Hypothalamus (tissue), 51 donors: ENCODE measurements at regions not wholly inside any gene's neighbourhood (a gene's known extent, or its start where the extent isn't known, plus 50 kb on each side); places are given as distances from the start of the nearest gene placed in this dataset.

ENCODE experiments used
- DNase-seq, 51 donors: peaks; one replicate each; lab custom pipeline; 2025; lab: John Stamatoyannopoulos, UW

DNA sequence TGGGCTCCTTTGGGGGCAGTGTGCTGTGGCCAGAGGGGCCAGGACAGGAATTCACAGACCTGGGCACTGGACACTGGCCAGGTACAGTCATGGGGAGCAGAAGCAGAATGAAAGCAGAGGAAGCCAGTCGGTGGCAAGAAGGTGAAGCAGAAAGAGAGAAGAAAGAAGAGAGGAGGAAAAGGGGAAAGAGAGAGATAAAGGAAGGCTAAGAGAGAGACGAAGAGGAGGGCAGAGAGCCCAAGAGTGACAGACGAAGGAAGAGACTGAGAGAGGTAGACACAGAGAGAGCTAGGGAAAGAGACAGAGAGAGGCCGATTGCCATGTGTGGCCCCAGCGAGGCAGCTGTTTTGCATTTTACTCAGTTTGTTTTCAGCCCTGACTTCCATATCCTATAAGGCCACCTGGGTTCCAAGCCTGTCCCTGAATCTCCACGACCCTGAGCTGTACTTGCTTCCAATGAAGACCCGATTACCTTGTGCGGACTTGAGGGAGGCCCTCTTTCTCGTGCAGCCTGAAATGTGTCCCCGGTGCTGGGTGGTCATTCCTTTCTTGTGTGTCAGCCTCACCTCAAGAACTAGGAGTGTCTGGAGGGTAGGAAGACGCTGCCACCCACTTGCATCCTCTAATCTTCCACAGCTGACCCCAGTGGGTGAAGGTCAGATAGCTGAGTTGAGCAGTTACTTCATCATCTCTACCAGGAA lies 73.9 kb downstream of the LSM3 start:
- no peak for DNase-seq

DNA sequence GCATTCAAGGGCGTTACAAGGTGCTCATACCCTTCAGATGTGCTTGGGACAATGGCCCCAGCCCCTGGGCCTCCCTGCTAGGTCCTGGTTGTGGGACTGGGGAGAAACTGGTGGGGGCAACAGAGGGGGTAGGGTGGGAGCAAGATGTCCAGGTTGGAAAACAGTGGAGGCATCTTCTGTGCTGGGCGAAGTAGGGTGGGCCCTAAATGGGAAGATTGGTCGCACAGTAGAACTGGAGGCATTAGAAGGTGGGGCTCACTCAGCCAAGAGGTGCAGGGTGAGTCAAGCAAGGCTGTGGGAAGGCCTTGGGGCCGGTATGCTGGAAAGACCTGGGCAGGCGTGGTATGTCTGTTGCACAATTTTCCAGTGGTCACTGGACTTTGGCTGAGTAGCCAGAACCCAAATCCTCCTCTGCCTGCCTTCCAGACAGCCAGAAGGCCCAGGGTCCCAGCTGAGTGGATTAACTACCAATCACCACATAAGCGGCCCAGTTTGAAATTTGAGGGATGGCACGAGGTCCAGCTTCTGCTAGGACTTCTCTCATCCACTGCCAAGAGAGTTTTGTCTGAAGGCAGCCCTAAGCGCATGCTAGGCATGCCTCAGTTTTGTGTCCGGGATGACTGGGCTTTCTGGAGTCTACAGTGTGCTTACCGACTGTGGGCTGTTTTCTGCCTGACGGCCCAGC lies 74.5 kb downstream of the LSM3 start:
- no peak for DNase-seq

DNA sequence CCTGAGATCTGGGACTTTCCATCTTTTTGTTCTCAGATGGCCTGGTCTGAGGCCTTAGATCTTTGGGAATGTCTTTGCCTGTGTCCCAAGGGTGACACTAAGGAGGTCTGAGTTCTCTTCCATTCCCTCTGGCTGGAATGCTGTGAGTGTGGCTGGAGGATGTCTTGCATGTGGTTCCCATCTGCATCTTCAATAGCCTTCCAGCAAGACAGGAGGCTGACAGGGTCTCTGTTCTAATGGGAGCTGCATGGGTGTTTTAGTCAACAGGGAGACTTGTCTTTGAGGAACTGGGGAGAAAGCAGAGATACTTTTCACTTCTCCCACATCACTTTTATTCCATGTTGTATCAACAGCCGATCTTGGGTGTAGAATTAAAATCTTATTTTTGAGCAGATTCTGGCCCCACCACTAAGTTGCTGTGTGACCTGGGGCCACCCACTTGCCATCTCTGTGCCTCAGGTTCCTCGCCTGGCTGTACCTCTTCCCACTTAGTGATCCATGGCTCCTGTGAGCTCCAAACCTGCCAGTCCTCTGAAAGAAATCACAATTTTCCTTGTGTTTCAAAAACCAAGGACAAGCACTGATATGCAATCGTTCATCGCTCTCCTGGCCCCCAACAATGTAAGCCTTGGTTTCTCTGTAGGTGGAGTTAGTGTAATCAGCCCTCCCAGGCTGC lies 75.2 kb downstream of the LSM3 start:
- DNase-seq = no peak

DNA sequence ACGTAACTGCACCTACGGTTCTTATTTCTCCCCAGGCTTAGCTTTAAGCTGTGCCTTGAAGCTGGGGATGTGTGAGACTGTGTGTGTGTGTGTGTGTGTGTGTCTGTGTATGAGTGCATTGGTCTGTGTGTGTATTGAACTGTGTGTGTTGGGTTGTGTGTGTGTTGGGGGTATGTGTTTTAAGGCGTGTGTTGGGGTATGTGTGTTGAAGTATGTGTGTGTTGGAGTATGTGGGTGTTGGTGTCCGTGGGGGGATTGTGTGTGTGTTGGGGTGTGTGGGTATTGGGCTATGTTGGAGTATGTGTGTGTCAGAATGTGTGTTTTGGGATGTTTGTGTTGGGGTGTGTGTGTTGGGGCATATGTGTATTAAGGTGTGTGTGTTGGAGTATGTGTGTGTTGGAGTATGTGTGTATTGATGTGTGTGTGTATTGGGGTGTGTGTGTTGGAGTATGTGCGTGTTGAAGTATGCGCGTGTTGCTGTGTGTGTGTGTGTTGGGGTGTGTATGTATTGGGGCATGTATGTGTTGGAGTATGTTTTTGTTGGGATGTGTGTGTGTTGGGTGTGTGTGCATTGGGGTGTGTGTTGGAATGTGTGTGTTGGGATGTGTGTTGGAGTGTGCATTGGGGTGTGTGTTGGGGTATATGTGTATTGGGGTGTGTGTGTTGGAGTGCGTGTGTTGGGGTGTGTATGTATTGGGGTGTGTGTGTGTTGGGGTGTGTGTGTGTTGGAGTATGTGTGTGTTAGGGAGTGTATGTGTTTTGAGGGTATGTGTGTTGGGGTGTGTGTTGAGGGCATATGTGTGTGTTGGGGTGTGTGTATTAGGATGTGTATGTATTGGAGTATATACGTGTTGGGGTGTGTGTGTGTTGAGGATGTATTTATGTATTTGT lies 76.4 kb downstream of the LSM3 start:
- no peak for DNase-seq

DNA sequence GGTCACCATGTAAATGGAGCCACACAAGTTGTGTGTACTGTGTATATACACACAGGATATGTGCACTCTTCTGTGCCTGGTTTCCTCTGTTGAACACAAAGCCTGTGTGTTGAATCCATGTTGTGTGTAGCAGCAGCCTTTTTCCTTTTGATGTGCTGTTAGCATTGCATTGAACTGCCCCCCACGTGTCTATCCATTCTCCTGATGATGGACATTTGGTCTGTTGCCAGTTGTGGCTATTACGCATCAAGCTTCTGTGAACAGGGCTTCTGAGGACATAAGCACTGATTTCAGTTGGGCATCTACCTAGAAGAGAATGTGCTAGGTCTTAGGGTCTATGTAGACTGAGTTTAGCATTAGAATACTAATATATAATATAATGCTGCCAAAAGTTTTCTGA lies 77.4 kb downstream of the LSM3 start:
- no peak for DNase-seq

DNA sequence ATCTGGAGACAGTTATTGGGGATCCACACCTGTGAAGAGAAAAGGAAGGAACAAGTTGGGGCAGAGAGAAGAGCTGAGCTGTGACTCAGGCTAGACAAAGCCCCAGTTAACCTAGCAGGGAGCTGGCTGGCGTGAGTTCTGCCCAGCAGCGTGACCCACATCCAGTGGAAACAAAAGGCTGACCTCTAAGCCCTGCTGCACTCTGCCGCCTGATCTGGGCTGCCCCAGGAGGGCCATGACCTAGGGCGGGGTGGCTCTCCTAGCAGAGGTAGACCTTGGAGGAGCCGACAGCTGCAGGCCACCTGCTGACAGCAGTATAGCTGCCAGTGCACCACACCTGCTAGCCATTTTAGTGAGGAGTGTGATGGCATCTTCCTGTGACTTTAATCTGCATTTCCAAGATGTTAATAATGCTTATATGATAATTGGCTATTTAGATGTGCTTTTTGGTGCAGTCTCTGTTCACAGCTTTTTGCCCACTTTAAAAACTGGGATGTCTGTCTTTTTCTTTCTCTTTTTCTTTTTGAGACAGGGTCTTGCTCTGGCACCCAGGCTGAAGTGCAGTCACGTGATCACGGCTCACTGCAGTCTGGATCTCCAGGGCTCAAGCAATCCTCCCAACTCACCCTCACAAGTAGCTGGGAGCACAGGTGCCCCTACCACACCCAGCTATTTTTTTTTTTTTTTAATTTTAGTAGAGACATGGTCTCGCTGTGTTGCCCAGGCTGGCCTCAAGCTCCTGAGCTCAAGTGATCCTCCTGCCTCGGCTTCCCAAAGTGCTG lies 78.1 kb downstream of the LSM3 start:
- peak in 9 of 51 donors; percentile 5 to 35 (median 20) for DNase-seq

DNA sequence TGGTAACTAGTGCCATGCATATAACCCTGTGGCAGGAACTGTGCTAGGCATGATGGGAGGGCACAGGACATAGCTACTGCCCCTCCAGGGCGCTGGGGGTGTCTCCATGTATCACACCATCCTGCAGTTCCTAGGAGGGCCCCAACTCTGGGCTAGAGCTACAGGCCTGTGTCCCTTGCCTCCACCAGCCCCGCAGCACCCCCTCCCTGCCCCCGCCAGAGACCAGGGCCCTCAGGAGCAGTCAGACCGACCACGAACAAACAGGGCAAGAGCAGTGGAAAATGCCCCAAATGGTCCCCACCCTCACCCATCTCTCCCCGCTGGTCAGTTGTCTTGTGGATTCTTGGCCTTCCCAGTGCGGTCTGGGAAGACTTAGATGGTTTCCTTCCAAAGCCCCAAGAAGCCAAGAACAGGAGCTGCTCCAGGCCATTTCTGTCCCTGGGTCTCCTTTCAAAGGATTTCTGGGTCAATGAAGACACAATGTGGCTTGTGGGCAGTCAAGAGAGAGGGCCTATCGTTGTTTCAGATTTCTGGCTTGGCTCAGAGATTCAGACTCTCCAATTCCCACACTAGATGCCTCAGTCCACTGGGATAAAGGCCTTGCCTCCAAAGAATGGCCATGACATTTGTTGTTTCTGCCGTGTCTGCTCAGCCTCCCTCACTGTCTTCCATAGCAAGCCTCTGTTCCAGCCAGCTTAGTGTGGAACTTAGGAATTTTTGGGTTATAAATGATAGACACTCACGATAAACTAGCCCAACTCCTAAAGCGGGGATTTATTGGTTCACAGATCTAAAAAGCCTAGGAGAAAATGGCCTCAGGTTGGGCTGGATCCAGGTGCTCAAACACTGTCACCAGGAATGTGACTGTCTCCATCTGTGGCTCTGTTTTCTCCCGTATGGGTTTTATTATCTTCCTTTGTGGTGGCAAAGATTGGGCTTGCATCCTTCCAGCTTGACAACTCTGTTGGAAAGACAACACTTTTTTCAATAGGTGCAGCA lies 80.6 kb downstream of the LSM3 start:
- peak in 1 of 51 donors; percentile 8 for DNase-seq

DNA sequence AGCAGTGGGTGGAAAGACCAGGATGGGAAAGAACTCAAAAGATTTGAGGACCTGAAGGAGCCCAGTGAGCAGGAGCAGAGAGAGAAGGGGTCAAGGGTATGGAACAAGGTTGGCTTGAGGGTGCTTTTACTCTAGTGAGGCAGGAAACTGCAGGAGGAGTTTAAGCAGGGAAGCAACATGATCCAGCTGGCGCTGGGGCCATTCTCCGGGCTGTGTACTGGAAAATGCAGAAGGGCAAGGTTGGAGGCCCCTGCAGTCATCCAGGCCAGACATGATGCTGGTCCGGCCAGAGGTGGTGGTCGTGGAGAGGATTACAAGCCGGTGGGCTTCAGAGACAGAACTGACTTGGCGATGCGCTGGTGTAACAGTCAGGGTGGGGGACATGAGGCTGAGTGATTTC lies 81.8 kb downstream of the LSM3 start:
- no peak for DNase-seq

DNA sequence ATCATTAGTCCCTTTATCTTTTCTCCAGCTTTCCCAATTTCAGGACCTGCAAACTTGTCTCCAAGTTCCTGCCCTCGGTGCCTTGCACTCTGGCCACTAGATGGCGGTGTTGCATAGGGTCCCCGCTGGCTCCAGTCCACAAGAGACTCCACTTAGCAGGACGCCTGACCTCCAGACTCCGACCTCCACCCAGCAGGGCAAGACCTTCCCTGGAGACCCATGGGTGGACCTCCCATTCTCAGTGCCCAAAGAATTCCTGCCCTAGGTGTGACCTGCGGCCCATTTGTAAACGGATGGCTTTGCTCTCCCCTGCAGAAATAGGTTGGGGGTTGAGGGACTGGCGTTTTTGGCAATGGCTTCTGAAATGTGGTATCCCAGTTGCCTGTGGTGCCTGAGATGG lies 82.6 kb downstream of the LSM3 start:
- DNase-seq = peak in 50 of 51 donors; percentile 22 to 91 (median 64)

DNA sequence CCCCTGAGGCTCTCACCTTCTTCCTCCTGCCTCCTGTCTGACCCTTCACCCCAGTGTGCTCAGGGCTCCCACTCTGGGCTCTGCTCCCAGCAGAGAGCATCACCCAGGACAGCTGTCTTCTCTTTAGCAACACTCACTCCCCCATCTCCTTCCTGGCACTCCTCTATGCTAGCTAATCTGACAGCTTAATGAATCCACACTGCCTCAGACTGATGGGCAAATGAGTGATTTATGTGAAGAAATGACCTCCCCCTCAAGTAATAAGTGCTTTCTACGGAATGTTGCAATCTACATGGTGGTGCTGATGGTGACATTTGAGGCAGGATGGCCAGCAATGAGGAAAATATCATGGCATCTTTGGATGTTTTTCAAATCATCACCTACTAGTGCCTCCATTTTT lies 83.6 kb downstream of the LSM3 start:
- DNase-seq = no peak

DNA sequence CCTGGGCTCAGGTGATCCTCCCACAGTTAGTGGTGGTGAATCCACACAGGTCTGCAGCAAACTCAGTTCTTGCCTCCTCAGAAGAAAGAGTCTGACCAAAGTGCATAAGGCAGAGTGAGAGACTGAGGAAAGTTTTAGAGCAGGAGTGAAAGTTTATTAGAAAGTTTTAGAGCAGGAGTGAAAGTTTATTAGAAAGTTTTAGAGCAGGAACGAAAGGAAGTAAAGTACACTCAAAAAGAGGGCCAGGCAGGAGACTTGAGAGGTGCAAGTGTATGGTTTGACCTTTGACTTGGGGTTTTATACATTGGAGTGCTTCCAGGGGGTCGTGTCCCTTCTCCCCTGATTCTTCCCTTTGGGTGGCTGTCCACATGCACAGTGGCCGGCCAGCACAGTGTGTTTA lies 84.2 kb downstream of the LSM3 start:
- DNase-seq = no peak

DNA sequence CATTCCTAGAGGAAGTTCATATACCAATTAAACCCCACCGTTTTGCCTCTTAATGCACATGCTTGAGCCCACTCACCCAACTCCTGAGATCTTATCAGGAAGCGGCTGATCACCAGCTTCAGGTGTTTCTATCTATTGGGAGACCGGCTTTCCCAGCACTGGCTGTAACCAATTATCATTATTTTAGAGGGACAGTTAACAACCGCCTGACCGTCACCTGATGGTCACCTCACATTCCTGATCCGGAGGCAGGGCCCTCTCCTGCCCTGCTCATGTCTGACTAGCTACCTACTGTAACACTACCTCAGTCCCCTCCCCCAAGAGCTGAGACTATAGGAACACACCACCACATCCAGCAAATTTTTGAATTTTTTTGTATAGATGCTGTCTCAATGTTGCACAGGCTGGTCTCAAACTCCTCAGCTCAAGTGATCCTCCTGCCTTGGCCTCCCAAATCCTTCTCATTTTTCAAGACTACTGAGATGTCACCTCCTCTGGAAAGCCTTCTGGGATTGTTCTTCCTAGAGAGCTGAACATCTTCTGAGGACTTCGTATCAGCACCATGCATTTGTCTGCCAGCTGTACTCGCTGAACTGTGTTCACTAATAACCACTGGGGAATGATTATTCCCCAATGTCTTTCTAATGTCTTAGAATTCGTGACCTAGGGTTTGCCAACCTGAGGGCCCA lies 84.8 kb downstream of the LSM3 start:
- DNase-seq = no peak

DNA sequence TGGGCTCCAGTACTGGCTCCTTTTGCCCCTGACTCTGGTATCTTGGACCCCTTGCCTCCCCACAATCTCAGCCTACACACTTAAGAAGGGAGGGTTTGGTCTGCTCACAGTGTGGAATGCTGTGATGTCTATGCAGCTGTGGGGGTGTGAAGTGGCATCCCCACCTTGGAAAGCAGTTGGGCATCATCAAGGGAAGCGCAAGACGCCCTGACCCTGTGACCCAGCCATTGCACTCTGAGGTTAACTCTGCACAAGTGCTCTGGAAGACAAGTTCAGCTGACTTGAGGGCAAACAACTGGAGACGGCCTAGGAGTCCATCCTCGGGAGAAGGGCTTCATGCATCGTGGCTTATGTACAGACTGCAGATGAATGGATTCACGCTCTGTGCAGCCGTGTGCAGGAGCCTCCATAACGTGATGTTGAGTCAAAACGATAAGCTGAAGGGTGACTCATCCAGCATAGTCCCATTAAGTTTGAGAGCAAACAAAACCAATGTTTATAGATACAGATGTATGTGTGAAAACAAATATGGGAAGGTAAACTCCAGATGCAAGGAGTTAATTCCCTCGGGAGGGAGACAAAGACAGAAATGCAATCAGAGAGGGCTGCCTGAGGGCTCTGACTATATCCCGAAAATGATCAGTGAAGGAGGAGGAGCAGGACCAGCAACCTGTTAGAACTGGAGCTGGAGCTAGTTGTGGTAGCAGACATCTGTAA lies 86.8 kb downstream of the LSM3 start:
- no peak for DNase-seq

DNA sequence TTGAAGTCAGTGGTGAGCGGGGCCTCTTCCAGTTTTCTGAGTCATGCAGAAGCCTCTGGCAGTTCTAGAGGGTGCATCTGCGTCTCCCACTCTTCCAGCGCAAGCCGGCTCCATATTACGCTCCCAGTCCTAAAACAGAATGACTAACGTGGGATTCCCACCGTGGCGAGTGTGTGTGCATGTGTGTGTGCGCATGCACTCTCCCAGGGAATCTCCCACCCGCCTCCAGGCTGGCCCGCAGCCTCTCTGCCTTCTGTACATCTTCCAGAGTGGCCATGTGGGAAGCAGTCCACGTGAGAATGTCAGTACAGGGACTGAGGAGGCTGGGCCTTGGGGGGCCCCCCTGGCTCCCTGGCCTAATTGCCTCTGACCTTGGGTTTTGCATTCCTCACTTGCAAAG lies 87.7 kb downstream of the LSM3 start:
- peak in 3 of 51 donors; percentile 5 to 62 (median 10) for DNase-seq

DNA sequence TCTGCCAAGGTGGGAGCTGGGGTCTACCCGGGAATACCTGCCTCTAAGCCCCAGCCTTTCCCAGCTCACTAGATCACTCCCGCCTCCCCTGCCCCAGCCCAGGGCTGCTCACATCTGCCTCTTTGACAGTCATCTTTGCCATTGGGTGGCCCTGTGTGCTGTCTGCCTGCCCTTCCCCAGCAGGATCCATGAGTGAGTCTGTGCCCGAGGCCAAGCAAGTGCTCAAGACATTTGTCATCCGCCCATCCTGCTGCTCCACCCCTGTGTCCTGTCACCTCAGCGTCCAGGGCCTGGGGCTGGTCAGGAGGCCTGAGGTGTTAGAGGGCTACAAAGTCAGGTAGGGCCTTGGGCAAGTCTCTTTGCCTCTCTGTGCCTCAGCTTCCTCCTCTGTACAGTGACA lies 89.4 kb downstream of the LSM3 start:
- no peak for DNase-seq

DNA sequence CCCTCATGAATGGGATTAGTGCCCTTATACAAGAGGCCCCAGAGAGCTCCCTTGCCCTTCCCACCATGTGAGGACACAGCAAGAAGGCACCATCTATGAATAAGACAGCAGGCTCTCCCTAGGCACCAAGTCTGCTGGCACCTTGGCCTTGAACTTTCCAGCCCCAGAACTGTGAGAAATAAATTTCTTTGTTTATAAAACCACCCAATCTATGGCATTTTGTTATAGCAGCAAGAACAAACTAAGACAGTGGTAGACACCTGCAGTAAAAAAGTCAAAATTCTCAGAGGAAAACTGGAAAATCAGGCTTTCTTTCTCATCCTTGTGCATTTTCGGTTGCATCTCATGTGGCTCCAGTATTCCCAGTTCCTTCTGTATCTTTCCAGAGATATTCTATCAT lies 90.3 kb downstream of the LSM3 start:
- no peak for DNase-seq
